NK-92 (cell line): ENCODE measurements at regions not wholly inside any gene's neighbourhood (a gene's known extent, or its start where the extent isn't known, plus 50 kb on each side); places are given as distances from the start of the nearest gene placed in this dataset.

Experiments used
- DNase-seq: peaks from one replicate; lab custom pipeline; 2025; ENCODE audit not compliant: unreplicated experiment; lab: John Stamatoyannopoulos, UW

DNA sequence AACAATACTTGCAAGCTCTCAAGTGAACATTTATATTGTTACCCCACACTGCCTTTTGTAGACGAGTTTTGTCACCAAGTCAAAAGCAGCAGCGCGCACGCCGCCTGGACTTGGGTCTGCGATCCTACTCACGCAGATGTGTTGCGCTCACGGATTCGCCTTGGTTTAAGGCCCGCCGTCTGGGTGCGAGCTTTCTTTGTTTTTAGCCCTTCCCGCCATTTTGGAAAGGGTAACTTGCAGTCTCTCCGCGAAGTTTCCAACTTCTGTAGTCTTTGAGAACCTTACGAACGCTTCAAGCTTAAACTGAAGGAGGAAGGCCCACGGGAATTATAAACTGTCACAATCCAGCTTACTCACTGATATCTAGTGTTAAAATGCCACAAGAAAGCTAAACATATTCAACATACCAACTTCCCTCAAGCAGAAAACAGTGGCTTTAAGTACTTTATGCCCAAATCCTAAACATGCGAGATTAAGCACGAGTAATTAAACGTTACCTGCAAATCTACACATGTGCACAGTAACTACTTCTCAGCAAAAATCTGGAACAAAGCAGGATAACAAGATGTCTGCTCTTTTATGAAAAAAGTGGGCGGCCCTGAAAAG, 80.4 kb upstream of the BTN3A2 start:
- DNase-seq = no peak

DNA sequence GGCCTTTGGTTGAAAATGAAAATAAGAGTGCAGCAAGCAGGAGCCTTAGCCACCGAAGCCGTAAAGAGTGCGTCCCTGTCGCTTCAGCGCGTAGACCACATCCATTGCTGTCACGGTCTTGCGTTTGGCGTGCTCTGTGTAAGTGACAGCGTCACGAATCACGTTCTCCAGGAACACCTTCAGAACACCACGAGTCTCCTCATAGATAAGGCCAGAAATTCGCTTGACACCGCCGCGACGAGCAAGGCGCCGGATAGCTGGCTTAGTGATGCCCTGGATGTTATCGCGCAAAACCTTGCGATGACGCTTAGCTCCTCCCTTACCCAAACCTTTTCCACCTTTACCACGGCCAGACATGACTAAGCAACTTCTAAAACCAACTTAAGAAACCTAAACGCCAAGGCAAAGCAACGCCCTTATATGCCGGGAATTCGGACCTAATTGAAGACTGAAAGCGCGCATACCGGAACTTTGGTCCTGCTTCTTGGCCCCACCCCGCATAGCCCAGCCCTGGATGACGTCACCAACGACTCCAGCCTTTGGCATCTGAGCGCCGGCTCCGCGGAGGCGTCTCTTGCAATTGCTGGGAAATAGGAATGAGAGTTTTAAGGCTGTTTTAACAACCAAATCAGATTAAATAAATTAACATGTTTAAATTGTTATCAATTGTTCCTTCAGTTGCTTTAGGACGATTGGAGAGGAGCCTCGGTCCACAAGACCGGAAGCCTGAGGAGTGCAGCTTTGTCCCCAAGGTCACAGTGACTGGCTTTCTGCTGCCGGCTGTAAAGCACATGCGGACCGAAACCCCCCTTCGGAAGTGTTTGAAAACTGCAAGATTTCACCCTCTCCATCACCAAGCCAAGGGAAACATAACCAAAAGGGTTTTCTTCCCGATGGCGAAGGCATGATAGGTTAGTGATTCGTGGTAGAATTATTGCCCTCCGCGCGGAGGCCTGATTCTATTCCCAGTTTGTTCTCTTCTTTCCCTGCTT, 79.6 kb upstream of the BTN3A2 start:
- DNase-seq = peak; percentile 88

- peak; percentile 8 for DNase-seq
Measured at GRCh38 chr6:26286168-26286877, 78.7 kb upstream of the BTN3A2 start.

GRCh38 chr6:26288155-26288554, 76.8 kb upstream of the BTN3A2 start:
- no peak for DNase-seq

DNA sequence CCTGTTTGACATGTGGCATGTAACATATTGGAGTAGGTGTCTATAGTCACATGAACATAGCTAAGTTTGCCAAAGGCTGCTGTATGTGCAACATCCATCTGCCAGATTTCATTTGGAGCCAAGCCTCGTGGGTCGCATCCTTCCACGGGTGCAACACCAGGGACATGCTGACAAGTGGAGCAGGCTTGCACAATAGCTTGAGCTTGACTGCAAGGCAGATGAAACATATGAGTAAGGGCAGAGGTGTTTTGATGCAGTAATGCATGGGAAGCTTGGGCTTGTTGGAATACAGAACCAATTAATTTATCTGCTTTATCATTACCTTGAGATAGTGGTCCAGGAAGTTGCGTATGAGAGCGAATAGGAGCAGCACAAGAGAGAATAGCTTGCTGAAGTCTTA, 74.1 kb upstream of the BTN3A2 start:
- no peak for DNase-seq

- DNase-seq = no peak
Measured at GRCh38 chr6:26292709-26293108, 72.3 kb upstream of the BTN3A2 start.

GRCh38 chr6:26294302-26294701, 70.7 kb upstream of the BTN3A2 start:
- DNase-seq = no peak

DNA sequence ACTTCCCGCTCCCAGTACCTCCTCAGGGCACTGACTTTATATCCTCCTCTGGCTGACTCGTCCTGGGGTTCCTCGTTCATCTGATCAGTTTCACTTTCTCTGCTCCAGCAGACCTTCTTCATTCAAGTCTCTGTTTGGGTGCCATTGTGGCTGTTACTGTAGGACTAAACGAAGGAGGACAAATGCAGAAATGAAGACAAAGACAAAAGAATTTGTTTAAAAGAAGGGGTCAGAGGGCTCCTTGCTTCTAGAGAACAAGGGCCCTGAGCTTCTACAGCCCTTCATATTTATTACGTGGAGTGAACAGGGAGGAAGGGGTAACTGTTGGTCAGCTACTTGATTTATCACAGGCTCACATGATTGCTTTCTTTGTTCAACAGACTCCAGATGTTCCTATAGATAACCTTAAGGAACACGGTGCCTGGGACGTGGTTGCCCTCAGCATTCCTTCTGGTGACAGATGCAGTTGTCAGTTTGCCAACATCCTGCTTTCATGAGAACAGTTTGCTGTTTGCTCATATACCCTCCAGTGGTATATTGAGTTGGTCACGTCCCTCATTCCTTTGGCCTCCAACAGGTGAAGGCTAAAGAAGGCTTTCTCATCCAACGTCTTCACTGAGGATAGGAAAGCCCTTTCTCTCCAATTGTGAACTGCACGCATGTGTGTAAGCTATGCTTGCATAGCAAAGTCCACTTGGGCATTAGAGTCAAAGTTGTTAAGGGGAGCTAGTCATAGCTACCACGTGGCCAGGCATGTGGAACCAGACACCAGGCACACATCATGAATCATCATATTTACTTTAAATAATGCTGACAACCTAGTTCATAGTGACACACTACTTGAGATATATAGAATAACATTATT, 69.1 kb upstream of the BTN3A2 start:
- no peak for DNase-seq

GRCh38 chr6:26296556-26296856, 68.5 kb upstream of the BTN3A2 start:
- no peak for DNase-seq

- no peak for DNase-seq
Measured at GRCh38 chr6:26296857-26297648, 67.9 kb upstream of the BTN3A2 start.

DNA sequence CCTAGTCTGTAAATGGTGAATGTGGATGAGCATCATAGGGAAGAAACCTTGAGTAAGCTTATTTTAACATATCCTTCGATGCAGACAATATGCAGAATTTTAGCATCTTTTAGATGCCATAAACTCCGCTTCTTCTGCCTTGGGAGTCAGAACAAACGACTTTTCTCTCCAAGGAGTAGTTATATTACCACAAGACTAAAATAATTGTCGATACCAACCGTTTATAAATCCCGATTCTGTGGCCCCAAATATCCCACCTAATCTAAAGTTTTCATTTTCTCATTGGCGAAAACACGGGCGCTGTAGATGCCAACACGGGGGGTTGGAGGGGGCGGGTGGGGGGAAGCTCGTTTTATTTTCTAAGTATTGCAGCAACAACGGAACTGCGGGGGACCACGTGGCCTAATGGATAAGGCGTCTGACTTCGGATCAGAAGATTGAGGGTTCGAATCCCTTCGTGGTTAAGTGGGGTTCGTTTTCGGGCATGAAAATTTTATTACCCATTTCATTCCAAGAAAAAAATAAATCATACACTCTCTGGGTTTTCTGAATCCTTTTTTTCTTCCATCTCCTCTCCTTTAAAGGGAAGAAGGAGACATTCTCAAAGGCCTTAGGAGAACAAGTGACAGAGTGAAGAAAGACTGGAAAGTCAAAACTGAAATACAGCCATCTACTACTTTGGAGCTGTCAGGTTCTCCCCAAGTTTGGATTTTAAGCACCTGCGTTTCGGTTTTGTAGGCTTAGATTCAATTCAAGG, 65.5 kb upstream of the BTN3A2 start:
- DNase-seq = no peak

DNA sequence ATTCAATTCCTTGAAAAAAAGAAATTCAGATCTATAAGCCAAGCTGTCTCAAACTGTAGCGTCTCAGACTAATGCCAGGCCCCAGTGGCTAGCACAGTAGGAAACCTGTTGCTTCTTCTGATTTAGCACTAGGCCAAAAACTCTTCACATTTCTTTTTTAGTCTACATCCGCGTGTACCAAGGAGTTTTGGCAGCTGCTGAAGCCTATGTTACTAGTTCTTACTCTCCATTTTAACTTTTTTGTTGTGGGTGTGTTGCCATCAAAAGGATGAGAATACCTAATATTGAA, 65.0 kb upstream of the BTN3A2 start:
- no peak for DNase-seq

DNA sequence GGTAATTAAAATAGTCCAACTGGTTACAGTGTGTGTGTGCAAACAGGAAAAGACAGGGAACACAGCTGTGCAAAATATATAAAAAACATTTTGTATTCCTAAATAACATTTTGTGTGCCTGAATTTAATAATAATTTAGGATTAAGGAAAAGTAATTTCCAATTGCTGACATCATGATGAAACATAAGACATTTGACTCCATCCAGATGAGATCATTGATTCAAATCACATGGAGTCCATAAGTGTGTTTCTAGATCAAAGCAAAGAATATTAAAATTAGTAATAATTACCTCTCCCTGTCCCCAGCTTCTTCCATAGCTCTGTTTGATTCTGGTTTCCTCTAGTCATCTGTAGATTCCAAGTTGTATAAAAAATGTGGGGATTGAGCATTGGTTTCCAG, 64.6 kb upstream of the BTN3A2 start:
- no peak for DNase-seq

- no peak for DNase-seq
Measured at GRCh38 chr6:26300828-26301227, 64.2 kb upstream of the BTN3A2 start.

DNA sequence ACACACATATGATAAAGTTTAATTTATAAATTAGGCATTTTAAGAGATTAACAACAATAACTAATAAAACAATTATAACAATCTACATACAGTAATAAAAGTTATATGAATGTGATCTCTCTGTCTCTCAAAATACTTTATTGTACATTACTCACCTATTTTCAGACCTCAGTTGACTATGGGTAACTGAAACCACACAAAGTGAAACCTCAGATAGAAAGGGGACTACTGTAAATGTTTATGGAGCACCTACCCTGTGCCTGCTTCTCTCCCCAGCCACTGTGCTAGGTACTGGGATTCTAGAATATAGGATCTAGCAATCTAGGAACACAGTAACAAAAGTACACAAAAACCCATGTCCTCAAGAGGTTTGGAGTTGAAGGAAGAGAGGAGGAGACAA, 63.4 kb upstream of the BTN3A2 start:
- DNase-seq = no peak

DNA sequence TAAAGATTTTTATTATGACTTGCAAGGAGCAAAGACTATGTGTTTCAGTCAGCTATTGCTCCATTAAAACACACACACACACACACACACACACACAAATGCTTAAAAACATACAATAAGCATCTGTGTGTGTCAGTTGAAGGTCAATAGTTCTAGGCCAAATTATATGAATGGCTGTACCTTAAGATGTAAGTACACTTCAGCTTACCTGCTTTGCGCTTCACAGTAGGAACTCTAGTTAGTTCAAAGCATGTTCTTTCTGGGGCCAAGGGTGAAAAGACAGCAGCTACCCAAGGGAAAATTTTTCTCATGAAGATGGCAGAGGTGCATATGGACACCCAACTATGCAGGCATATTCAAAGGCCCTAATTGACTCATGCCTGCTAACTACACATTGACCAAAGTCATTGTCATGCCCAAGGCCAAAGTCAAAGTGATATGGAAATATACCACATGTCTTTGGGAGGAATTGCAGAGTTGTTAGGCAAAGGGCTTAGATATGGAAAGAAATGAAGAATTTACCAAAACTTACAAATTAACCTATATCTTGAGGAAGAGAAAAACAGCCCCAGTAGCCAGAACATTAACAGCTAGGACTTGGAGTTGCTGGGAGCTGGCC, 61.9 kb upstream of the BTN3A2 start:
- DNase-seq = no peak

GRCh38 chr6:26304213-26304796, 60.7 kb upstream of the BTN3A2 start:
- DNase-seq = no peak

DNA sequence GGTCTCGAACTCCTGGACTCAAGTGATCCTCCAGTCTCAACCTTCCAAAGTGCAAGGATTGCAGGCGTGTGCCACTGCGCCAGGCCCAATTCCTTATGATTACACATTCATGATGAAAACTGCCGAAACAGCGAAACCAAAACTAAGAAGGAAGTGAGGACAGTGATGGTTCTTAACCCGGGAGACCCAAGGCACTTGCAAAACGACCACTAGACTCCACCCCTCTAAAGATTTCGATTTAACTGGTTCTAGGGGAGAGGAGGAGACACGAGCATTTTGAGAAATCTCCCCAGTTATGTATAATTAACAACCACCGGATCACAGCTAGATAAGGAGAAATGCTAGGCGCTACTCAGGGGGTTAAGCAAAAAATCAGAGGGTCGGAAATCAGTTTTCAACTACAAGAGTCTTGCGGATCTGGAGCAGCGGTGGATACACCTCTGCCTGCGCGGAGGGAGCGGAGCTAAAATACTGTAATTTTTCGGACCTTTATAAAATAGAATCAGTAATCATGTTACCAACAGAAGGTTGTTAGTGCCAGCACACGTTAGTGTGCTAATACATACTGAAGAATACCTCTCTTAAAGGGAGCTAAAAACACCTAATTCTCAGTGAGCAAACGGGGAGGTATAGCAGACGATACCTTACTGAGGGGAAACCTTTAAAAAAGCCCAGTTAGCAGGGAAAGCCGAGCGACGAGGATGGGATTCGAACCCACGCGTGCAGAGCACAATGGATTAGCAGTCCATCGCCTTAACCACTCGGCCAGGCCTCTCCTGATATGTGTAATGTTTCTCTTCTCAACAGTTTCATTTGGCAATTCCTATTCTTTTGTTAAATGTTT, 60.0 kb upstream of the BTN3A2 start:
- DNase-seq = no peak
